NB4 (cell line): ENCODE measurements at regions not wholly inside any gene's neighbourhood (a gene's known extent, or its start where the extent isn't known, plus 50 kb on each side); places are given as distances from the start of the nearest gene placed in this dataset.

Source experiments
- MYC ChIP-seq: IDR thresholded peaks from 2 replicates; pipeline ENCODE4 v1.6.1; 2011; ENCODE audit warnings: low read depth, low read length
- TF ChIP-seq, protein P1 (sequence below): IDR thresholded peaks from one replicate; pipeline ENCODE4 v1.5.1; 2012; ENCODE audit warnings: low read depth, low read length

DNA sequence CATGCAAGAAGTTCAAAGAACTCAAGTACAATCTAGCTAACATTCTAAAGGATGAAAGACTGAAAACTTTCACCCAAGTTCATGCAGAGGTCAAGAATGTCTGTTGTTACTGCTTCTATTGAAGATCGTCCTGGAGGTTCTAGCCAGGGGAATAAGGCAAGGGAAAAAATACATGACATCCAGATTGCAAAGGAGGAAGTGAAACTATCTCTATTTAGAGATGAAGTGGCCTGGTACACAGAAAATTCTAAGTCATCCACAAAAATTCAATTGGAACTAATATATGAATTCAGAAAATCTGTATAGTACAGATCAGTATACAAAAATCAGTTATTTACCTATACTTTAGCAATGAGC is 693.0 kb downstream of the NR2F2 start:
- TF ChIP-seq, protein P1, sequence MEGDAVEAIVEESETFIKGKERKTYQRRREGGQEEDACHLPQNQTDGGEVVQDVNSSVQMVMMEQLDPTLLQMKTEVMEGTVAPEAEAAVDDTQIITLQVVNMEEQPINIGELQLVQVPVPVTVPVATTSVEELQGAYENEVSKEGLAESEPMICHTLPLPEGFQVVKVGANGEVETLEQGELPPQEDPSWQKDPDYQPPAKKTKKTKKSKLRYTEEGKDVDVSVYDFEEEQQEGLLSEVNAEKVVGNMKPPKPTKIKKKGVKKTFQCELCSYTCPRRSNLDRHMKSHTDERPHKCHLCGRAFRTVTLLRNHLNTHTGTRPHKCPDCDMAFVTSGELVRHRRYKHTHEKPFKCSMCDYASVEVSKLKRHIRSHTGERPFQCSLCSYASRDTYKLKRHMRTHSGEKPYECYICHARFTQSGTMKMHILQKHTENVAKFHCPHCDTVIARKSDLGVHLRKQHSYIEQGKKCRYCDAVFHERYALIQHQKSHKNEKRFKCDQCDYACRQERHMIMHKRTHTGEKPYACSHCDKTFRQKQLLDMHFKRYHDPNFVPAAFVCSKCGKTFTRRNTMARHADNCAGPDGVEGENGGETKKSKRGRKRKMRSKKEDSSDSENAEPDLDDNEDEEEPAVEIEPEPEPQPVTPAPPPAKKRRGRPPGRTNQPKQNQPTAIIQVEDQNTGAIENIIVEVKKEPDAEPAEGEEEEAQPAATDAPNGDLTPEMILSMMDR: no peak
- no peak for TF ChIP-seq MYC
